ENCODE measurements at regions not wholly inside any gene's neighbourhood (a gene's known extent, or its start where the extent isn't known, plus 50 kb on each side); places are given as distances from the start of the nearest gene placed in this dataset.

GRCh38 chr3:101150504-101150903 is 157.3 kb upstream of the ABI3BP start:
- DNase-seq (ENCODE audit: low read depth, low spot score) (no peak), ATAC-seq (no peak), FAIRE-seq (no peak)
- intact Hi-C loops (cut with micrococcal nuclease; ENCODE audit: unreplicated experiment) (no loop called here), in situ Hi-C loops (cut with MboI) (no loop called here)
- Histone ChIP-seq H3K4me1 (ENCODE audit: control insufficient read depth, insufficient read depth, low read length) (no peaks in the 10 kb centered on the region), H4K20me1 (ENCODE audit: control insufficient read depth, insufficient read depth) (no peaks in the 10 kb centered on the region), H3K27ac (ENCODE audit: control insufficient read depth, insufficient read depth) (no peak overlapping the region), H3K9ac (ENCODE audit: control insufficient read depth, insufficient read depth, low read length) (no peak overlapping the region), H2AFZ (ENCODE audit: control insufficient read depth, low read depth, low read length) (no peak overlapping the region), H3K36me3 (ENCODE audit: control insufficient read depth in 2 of 2, insufficient read depth in 2 of 2, low read length in 1 of 2) (no peaks in the 10 kb centered on the region), H3K27me3 (replicated peaks in 1 of 2; ENCODE audit: control insufficient read depth in 2 of 2, insufficient read depth in 2 of 2, low read length in 1 of 2) (no peaks in the 10 kb centered on the region), H3K4me2 (ENCODE audit: control insufficient read depth, insufficient read depth) (no peak overlapping the region), H3K9me3 (replicated peaks; ENCODE audit: control insufficient read depth, insufficient read depth, low read length) (no peaks in the 10 kb centered on the region), H3K79me2 (ENCODE audit: control insufficient read depth, insufficient read depth, low read length) (no peaks in the 10 kb centered on the region), H3K4me3 (no peak overlapping the region)
- WGBS (ENCODE audit: insufficient coverage, insufficient replicate concordance, low lambda C conversion rate, missing lambda C conversion rate), result 26% methylated on average over 2 of the region's 2 CpGs
- RAD21 ChIA-PET (ENCODE audit: unreplicated experiment), result no interaction called here
- no peak for TF ChIP-seq STAT3 (IDR thresholded peaks at IDR 0.05; ENCODE audit: low read depth, low read length)
- TF ChIP-seq, protein P1, sequence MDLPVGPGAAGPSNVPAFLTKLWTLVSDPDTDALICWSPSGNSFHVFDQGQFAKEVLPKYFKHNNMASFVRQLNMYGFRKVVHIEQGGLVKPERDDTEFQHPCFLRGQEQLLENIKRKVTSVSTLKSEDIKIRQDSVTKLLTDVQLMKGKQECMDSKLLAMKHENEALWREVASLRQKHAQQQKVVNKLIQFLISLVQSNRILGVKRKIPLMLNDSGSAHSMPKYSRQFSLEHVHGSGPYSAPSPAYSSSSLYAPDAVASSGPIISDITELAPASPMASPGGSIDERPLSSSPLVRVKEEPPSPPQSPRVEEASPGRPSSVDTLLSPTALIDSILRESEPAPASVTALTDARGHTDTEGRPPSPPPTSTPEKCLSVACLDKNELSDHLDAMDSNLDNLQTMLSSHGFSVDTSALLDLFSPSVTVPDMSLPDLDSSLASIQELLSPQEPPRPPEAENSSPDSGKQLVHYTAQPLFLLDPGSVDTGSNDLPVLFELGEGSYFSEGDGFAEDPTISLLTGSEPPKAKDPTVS (IDR thresholded peaks at IDR 0.05; ENCODE audit: low read depth, low read length), result no peak
- no peak for TF ChIP-seq IKZF2 (IDR thresholded peaks at IDR 0.05)
- TF ChIP-seq RCOR1 (conservative IDR thresholded peaks at IDR 0.05; ENCODE audit: low read depth, low read length), result no peak
- TF ChIP-seq PAX8 (IDR thresholded peaks at IDR 0.05), result no peak
- TF ChIP-seq EP300 (IDR thresholded peaks at IDR 0.05; ENCODE audit: borderline replicate concordance in 1 of 2, control insufficient read depth in 1 of 2, low read depth in 2 of 2, low read length in 2 of 2), result no peak
- no peak for TF ChIP-seq BMI1 (IDR thresholded peaks at IDR 0.05; ENCODE audit: borderline replicate concordance)
- no peak for TF ChIP-seq USF1 (IDR thresholded peaks at IDR 0.05; ENCODE audit: borderline replicate concordance, extremely low read length, insufficient read depth, low read depth, low read length)
- TF ChIP-seq KLF5 (IDR thresholded peaks at IDR 0.05; ENCODE audit: partially characterized antibody), result no peak
- no peak for TF ChIP-seq ZZZ3 (IDR thresholded peaks at IDR 0.05; ENCODE audit: control insufficient read depth, insufficient read length, low read depth)
- TF ChIP-seq IRF4 (IDR thresholded peaks at IDR 0.05; ENCODE audit: low read depth, low read length), result no peak
- TF ChIP-seq TCF3 (IDR thresholded peaks at IDR 0.05; ENCODE audit: borderline replicate concordance, insufficient read depth, low read depth, low read length), result no peak
- no peak for TF ChIP-seq SMARCA5 (IDR thresholded peaks at IDR 0.05)
- BruUV-seq (replicated peaks), result no TSS peak
- SMC1A ChIA-PET (ENCODE audit: uncharacterized antibody, unreplicated experiment), result no interaction called here
- CTCF ChIA-PET, result interaction anchor here (0.7 kb wide), 1 partner anchor 13 kb away, joined by 3 read pairs; no protein-coding TSS in a partner anchor
- POLR2A ChIA-PET, result no interaction called here

Measured in GM12878 (cell line).